Activated naive CD8-positive, alpha-beta T cell (primary cell): ENCODE measurements at regions not wholly inside any gene's neighbourhood (a gene's known extent, or its start where the extent isn't known, plus 50 kb on each side); places are given as distances from the start of the nearest gene placed in this dataset.

Source experiments
- H3K27ac Mint-ChIP-seq: one replicate; pipeline ENCODE4 v1.8.0; 2021; ENCODE audit warnings: mixed read lengths
- H3K27me3 Mint-ChIP-seq: one replicate; pipeline ENCODE4 v1.8.0; 2021; ENCODE audit warnings: mixed read lengths
- H3K36me3 Mint-ChIP-seq: one replicate; pipeline ENCODE4 v1.8.0; 2021; ENCODE audit warnings: mixed read lengths
- H3K4me1 Mint-ChIP-seq: one replicate; pipeline ENCODE4 v1.8.0; 2021; ENCODE audit warnings: low read depth, mixed read lengths
- H3K4me3 Mint-ChIP-seq: one replicate; pipeline ENCODE4 v1.8.0; 2021; ENCODE audit warnings: mild to moderate bottlenecking, mixed read lengths
- H3K9me3 Mint-ChIP-seq: one replicate; pipeline ENCODE4 v1.8.0; 2021; ENCODE audit warnings: low read depth, mixed read lengths

DNA sequence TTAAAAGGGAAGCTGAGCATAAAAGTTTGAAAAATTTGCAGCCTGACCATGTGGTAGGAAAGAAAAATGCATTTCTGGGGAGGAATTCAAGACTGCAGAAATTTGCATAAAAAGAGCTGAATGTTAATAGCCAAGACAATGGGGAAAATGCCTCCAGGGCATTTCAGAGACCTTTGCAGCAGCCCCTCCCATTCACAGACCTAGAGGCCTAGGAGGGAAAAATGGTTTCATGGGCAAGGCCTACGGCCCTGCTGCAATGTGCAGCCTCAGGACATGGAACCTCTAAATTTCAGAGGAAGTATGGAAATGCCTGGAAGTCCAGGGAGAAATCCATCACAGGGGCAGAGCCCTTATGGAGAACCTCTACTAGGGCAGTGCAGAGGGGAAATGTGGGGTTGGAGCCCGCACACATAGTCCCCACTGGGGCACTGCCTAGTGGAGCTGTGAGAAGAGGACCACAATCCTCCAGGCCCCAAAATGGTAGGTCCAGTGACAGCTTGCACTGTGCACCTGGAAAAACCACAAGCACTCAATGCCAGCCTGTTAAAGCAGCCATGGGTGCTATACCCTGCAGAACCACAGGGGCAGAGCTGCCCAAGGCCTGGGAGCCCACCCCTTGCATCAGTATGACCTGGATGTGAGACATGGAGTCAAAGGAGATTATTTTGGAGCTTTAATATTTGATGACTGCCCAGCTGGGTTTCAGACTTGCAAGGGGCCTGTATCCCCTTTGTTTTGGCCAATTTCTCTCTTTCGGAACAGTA lies 243.8 kb downstream of the DNAJB9 start:
- no peak overlapping the region for H3K27ac Mint-ChIP-seq
- no peaks in the 10 kb centered on the region for H3K36me3 Mint-ChIP-seq
- peaks cover 2% of the 10 kb centered on the region for H3K27me3 Mint-ChIP-seq
- H3K4me3 Mint-ChIP-seq = no peak overlapping the region
- H3K9me3 Mint-ChIP-seq = no peaks in the 10 kb centered on the region
- H3K4me1 Mint-ChIP-seq = no peaks in the 10 kb centered on the region

DNA sequence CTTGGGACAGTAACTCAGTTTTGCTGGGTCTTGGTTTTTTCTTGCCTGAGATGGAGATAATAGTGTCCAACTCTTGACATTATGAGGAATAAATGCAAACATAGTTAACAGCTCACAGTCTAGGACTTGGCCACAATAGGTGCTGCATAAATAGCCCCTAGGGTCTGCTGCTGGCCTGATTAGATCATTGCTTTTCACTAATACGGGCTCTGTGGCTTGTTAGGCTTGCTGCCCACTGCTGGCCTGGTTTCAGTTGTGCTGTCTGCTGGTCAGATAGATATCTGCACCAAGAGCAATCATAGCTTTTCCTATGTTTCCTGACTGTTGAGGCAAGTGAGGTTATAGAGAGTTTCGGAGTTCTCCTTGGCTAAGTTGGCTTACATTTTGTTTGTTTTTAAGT lies 246.1 kb downstream of the DNAJB9 start:
- Mint-ChIP-seq H3K27me3 (peaks cover 2% of the 10 kb centered on the region), H3K4me1 (no peaks in the 10 kb centered on the region), H3K36me3 (no peaks in the 10 kb centered on the region), H3K4me3 (no peak overlapping the region), H3K27ac (no peak overlapping the region), H3K9me3 (no peaks in the 10 kb centered on the region)

DNA sequence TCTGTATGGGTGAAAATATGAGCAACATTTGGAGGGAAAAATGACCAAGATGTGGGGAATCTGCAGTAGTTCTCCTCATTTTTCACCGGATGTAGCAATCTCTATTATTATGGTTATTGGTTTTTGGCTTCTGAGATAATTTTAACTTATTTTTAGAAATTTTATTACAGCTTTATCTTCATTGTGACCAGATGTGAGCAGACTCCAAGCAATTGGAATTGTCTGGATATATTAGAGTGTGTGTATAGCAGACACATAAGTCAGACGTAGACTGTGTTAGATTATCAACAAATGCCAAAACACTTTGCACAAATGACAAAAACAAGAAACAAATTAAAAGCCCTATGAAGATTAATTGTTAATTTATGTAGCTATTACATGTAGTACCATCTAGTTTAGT lies 249.1 kb downstream of the DNAJB9 start:
- no peaks in the 10 kb centered on the region for H3K4me1 Mint-ChIP-seq
- peaks cover 2% of the 10 kb centered on the region for H3K27me3 Mint-ChIP-seq
- no peak overlapping the region for H3K27ac Mint-ChIP-seq
- no peaks in the 10 kb centered on the region for H3K36me3 Mint-ChIP-seq
- no peaks in the 10 kb centered on the region for H3K9me3 Mint-ChIP-seq
- no peak overlapping the region for H3K4me3 Mint-ChIP-seq

DNA sequence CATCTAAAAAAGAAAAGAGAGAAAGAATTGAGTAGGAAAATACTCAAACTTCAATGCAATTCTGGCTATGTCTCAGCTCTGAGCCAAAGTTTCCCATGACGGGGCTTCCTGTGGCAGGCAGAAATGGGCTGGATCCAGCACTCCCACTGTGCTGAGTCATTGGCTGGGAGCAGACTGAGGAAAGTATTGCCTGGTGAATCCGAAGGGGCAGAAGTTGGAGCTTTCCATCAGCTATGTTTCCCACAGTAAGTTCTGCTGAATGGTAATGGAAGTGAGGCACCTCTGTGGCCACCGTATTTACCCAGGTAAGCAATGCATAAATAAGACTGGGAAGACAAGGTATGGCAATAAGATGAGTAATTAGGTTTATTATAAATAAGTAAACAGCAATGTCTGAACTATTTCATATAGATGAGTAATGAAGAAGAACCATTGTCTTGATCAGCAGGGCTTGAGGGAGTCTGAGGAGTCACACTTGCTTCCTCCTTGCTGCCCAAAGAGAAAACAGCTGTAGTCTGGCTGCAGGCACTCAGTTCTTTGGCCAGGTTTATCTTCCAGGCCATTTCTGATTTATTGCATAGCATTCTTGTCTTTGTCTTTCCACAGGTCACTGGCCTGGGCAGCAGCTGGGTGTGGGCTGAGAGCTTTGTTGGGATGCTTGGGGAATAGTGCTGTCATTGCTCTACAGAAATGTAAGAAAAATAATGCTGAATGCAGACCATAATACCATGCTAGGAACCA lies 255.3 kb downstream of the DNAJB9 start:
- no peaks in the 10 kb centered on the region for H3K4me1 Mint-ChIP-seq
- H3K4me3 Mint-ChIP-seq = no peak overlapping the region

DNA sequence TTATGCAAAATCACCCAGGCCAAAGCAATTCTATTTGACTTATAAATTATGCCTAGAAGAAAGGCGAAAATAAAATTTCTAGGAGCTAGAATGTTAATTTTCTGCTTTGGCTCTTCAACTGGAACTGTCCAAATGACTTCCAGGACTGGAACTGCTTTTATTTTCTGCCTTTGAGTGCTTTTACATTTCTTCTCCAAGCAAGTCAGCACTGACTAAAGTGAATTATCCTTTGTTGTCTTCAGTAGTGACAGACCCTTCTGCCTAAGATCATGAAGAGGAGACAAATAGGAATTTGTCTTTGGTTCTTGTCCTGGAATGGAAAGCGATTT lies 255.9 kb downstream of the DNAJB9 start:
- Mint-ChIP-seq H3K27me3 (no peaks in the 10 kb centered on the region), H3K27ac (no peak overlapping the region), H3K36me3 (no peaks in the 10 kb centered on the region), H3K4me3 (no peak overlapping the region), H3K4me1 (no peaks in the 10 kb centered on the region), H3K9me3 (no peaks in the 10 kb centered on the region)

More for the DNA sequence above, 255.3 kb downstream of the DNAJB9 start:
- Mint-ChIP-seq H3K27me3 (no peaks in the 10 kb centered on the region), H3K27ac (no peak overlapping the region), H3K9me3 (no peaks in the 10 kb centered on the region), H3K36me3 (no peaks in the 10 kb centered on the region)

DNA sequence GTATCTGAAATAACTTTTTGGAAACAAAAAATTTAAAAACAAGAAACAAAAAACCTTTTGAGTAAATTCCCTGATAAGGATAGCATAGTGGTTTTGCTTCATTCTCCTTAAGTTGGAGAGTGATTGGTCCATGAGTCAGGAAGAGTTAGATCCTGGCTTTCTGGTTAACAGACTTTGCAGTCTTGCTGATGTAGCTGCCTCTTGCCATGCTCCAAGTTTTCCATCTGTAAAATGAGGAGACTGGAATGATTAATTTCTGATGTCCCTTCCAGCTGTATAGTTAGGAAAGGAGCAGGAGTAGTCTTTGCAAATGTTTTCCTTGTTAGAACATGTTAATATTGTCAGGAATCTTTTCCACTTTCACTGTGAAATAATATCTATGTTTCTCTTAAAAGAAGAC lies 266.6 kb downstream of the DNAJB9 start:
- no peak overlapping the region for H3K4me3 Mint-ChIP-seq
- H3K9me3 Mint-ChIP-seq = peaks cover 12% of the 10 kb centered on the region
- H3K27ac Mint-ChIP-seq = no peak overlapping the region
- no peaks in the 10 kb centered on the region for H3K4me1 Mint-ChIP-seq
- no peaks in the 10 kb centered on the region for H3K27me3 Mint-ChIP-seq
- no peaks in the 10 kb centered on the region for H3K36me3 Mint-ChIP-seq

DNA sequence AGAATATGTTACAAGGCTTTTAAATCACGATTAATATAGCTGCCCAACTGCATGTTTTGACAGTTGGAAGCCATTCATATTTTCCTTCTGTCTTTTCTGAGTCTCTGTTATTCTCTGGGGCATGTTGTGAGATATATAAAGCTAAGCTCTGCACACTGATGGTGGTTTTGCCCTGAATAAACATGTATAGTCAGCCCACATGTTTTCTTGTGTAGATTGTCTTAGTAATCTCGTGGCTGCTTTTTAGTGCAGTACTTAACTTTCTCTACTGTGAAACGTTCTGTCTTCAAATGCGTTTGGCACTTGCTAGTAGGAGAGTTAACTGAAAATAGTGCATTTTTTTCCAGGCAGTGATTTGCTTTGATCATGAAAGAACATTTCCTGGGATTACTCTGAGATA lies 268.5 kb downstream of the DNAJB9 start:
- H3K27ac Mint-ChIP-seq = no peak overlapping the region
- peaks cover 2% of the 10 kb centered on the region for H3K27me3 Mint-ChIP-seq
- H3K4me1 Mint-ChIP-seq = no peaks in the 10 kb centered on the region
- H3K9me3 Mint-ChIP-seq = peaks cover 8% of the 10 kb centered on the region
- H3K4me3 Mint-ChIP-seq = no peak overlapping the region
- no peaks in the 10 kb centered on the region for H3K36me3 Mint-ChIP-seq

DNA sequence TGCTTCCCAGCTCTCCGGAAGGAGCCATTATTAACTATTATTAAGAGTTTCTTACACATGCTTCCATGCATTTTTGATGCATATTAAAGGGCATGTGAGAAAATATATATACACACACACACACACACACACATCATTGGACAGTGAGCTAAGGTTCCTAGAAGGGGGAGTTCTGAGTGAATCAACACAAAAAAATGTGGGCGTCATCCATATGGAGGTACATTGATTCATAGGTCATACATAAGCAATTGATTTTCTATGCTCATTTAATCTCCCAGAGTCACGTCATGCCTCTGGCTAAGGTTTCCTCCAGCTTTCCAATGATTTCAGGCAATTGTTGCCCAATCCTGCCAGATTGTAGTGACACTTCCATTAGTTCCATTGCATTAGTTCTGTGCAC lies 269.4 kb downstream of the DNAJB9 start:
- Mint-ChIP-seq H3K36me3 (no peaks in the 10 kb centered on the region), H3K4me3 (no peak overlapping the region), H3K4me1 (no peaks in the 10 kb centered on the region), H3K27me3 (peaks cover 2% of the 10 kb centered on the region), H3K27ac (no peak overlapping the region), H3K9me3 (no peaks in the 10 kb centered on the region)

DNA sequence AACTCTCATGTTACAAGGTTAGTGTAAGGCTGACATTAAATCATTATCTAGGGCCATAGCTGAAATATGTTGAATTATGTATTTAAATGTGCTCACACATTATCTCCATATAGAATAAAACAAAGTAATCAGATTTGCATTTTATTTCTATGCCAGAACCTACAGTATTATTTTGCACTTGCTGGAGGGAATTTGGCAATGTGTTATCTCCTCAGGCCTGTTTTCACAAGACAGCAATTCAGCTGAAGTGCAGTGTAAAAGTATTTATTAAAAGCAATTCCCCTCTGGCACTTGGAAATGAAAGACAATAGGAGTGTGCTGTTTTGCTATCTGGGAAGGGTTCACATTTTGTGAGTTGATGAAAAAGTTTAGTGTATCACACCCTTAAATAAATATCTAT lies 276.3 kb downstream of the DNAJB9 start:
- Mint-ChIP-seq H3K27me3 (peaks cover 2% of the 10 kb centered on the region), H3K4me3 (no peak overlapping the region), H3K36me3 (no peaks in the 10 kb centered on the region), H3K4me1 (no peaks in the 10 kb centered on the region), H3K27ac (no peak overlapping the region), H3K9me3 (no peaks in the 10 kb centered on the region)

DNA sequence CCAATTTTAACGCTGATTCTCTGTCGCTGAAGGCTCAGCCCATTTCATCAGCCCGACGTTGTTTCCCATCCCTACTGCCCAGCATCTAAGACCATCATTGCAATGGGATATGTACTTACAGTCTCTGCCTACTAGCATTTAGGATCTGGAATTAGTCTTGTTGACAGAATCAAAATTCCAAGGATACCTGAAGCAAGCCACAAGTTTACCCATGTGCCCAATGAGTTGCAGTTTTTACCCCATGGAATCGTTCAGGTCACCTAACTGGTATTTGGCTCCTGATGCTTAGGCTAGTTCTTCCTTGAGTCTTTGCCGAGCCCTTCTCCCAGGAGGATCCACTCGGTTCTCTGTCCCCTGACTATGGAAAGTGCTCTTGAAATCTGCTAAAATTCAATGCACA lies 276.8 kb downstream of the DNAJB9 start:
- H3K36me3 Mint-ChIP-seq = no peaks in the 10 kb centered on the region
- H3K27ac Mint-ChIP-seq = no peak overlapping the region
- H3K4me1 Mint-ChIP-seq = no peaks in the 10 kb centered on the region
- no peaks in the 10 kb centered on the region for H3K9me3 Mint-ChIP-seq
- peaks cover 2% of the 10 kb centered on the region for H3K27me3 Mint-ChIP-seq
- no peak overlapping the region for H3K4me3 Mint-ChIP-seq

DNA sequence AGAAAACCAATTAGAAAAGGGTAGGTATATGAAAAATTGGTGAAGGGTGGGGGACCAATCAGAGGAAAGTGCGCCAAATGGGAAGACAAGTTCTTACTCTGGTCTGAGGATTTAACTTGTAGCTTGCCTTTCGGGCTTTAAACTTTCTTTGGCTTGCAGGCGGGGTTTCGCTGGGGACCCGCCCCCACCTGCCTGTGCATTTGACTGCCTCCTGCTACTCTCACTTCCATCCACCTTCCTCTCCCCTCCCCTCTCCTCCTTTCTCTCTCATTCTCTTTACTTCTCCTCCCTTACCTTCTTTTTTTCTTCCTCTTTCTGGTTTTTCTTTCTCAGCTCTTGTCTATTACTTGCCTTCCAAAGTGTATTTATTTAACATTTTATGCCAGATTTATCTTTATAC lies 278.8 kb downstream of the DNAJB9 start:
- no peaks in the 10 kb centered on the region for H3K36me3 Mint-ChIP-seq
- H3K27me3 Mint-ChIP-seq = no peaks in the 10 kb centered on the region
- H3K9me3 Mint-ChIP-seq = no peaks in the 10 kb centered on the region
- H3K4me3 Mint-ChIP-seq = no peak overlapping the region
- no peak overlapping the region for H3K27ac Mint-ChIP-seq
- H3K4me1 Mint-ChIP-seq = no peaks in the 10 kb centered on the region

DNA sequence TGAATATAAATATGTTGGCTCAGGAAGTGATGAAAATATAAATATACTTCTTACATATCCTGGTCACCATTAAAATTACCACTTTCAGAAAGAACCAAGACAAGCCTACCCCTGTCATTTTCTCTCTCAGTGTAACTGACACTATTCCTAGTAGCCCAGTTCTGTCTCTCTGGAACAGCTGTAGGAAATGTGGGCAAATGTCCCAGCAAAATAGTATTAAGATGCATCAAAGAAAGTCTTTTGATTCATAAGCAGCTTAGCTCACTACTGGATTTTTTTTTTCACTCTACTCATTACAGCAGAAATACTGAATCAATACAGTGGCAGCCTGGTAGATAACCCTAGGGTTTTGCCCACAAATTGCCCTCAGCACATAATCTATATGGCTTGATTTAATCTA lies 290.9 kb downstream of the DNAJB9 start:
- Mint-ChIP-seq H3K27me3 (peaks cover 1% of the 10 kb centered on the region), H3K4me1 (no peaks in the 10 kb centered on the region), H3K9me3 (no peaks in the 10 kb centered on the region), H3K4me3 (no peak overlapping the region), H3K27ac (no peak overlapping the region), H3K36me3 (no peaks in the 10 kb centered on the region)

DNA sequence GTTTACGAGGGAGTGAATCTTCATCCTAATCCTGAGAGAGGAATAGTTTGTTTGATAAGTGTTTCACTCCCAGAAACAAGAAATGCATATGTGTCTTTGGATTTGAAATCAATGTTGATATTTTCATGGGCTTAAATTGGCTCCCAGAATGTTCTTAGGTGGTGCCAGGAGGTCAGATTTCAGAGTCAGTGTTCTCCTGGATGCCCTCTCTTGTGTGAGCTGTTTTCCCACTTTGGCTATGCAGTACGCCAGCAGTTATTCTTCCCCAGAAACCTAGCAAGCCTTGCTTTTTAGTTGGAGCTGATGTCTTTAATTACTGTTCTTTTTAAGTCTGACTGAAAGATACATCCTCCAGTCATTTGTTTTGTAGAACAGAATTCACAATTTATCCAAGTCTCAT lies 291.4 kb downstream of the DNAJB9 start:
- no peak overlapping the region for H3K4me3 Mint-ChIP-seq
- H3K27me3 Mint-ChIP-seq = peaks cover 1% of the 10 kb centered on the region
- H3K36me3 Mint-ChIP-seq = no peaks in the 10 kb centered on the region
- H3K9me3 Mint-ChIP-seq = no peaks in the 10 kb centered on the region
- H3K27ac Mint-ChIP-seq = no peak overlapping the region
- H3K4me1 Mint-ChIP-seq = no peaks in the 10 kb centered on the region

DNA sequence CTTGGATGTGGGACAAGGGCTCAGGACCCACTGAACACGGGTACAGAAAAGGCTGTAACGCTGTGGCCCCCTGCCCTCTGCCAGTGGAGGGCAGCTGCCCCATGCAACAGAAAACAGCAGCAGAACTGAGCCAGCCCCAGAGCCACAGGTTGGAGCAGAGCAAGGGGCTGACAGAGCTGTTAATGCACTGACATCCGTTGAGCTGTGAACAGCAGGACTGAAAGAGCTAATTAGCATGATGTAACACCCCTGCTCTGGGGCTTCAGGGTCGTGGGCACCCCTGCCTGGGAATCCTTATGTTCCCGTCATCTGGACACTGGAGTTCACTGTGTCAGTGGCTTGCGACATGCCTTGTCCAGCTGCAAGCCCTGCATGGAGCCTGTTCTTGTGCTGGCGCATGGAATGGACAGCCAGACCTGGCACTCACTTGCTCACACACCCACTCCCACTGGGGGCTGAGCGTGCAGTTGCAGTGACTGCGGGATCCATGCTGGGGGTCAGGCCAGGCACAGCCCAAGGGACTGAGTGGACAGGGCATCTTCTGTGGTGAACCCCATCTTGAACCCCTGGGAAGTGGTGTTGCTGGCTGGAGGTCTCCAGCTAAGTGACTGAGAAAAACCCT lies 293.7 kb downstream of the DNAJB9 start:
- no peaks in the 10 kb centered on the region for H3K36me3 Mint-ChIP-seq
- peaks cover 1% of the 10 kb centered on the region for H3K27me3 Mint-ChIP-seq
- H3K9me3 Mint-ChIP-seq = no peaks in the 10 kb centered on the region
- H3K4me3 Mint-ChIP-seq = no peak overlapping the region
- no peaks in the 10 kb centered on the region for H3K4me1 Mint-ChIP-seq
- no peak overlapping the region for H3K27ac Mint-ChIP-seq

DNA sequence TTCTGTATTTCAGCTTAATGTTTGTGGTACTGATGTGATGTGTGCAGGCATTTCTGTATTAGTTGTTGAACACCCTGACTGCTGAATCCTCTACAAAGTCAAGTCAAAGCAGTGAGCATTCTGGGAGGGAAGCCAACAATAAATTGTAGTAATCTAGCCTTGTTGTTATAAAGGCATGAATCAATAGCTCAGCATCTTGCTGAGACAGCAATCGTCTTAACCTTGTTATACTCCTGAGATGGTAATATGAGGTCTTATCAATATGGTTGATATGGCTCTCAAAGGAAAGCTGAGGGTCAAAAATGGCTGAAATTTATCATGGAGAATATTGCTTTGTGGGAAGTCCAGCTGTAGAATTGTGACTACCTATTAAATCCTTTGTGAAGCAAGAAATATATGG lies 299.4 kb downstream of the DNAJB9 start:
- no peak overlapping the region for H3K4me3 Mint-ChIP-seq
- no peaks in the 10 kb centered on the region for H3K27me3 Mint-ChIP-seq
- H3K27ac Mint-ChIP-seq = no peak overlapping the region
- no peaks in the 10 kb centered on the region for H3K36me3 Mint-ChIP-seq
- peaks cover 3% of the 10 kb centered on the region for H3K9me3 Mint-ChIP-seq
- H3K4me1 Mint-ChIP-seq = no peaks in the 10 kb centered on the region
